ENCODE measurements at regions not wholly inside any gene's neighbourhood (a gene's known extent, or its start where the extent isn't known, plus 50 kb on each side); places are given as distances from the start of the nearest gene placed in this dataset.

DNA sequence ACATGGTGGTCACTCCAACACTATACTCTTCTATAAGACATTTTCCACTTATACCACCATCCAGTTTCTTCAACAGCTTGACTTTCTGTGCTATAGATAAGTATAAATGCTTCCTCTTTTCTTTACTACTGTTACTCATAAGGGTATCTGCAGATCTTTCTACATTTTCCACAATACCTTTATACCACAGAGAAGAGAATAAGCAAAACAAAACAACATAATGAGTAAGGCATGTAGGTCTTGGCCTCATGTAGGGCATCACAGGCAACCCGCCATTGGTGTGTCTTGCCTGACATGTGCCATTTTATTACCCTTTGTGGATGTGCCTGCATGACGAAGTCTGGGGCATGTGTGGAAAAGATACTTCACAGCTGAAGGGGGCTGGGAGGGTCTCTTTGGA, 265.3 kb upstream of the STARD13 start:
- H3K4me1 ChIP-seq (ENCODE audit: control insufficient read depth in 1 of 2, extremely low read depth in 1 of 2, insufficient read depth in 2 of 2, low read length in 2 of 2): no peaks in the 10 kb centered on the region
- H3K27me3 ChIP-seq (replicated peaks in 1 of 2; ENCODE audit: control insufficient read depth in 2 of 2, extremely low read depth in 1 of 2, insufficient read depth in 2 of 2, low read length in 1 of 2): no peaks in the 10 kb centered on the region
- H3K36me3 Mint-ChIP-seq: peaks cover 3% of the 10 kb centered on the region
- no peaks in the 10 kb centered on the region for H3K36me3 ChIP-seq (ENCODE audit: control insufficient read depth in 2 of 2, extremely low read depth in 1 of 2, insufficient read depth in 1 of 2, low read length in 1 of 2)
- H3K4me3 Mint-ChIP-seq: no peak overlapping the region
- ChIA-PET POLR2A (no interaction called here), CTCF (interaction anchor here in 1 of 2 donors (0.6 kb wide), 2 partner anchors 11 to 912 kb away, joined by 3 to 7 read pairs; no protein-coding TSS in a partner anchor)
- H3K4me1 Mint-ChIP-seq: peaks cover 0 to 3% (median 0%) of the 10 kb centered on the region in 3 donors
- H3K27ac ChIP-seq (ENCODE audit: low read length): no peak overlapping the region
- no peak for DNase-seq
- WGBS (ENCODE audit: insufficient coverage): 86% methylated on average over 2 of the region's 2 CpGs
- H3K4me3 ChIP-seq (ENCODE audit: control insufficient read depth in 1 of 2, extremely low read depth in 1 of 2, low read length in 1 of 2): no peak overlapping the region
- H3K27ac Mint-ChIP-seq: no peak overlapping the region
- no peaks in the 10 kb centered on the region for H3K9me3 Mint-ChIP-seq
- ATAC-seq (replicated peaks in 1 of 4): no peak
- H3K9me3 ChIP-seq: no peaks in the 10 kb centered on the region
- no peaks in the 10 kb centered on the region for H3K27me3 Mint-ChIP-seq

GRCh38 chr13:33554919-33555791, 262.8 kb upstream of the RFC3 start:
- no peak overlapping the region for H3K27ac ChIP-seq (ENCODE audit: low read length)
- no peaks in the 10 kb centered on the region for H3K27me3 ChIP-seq (replicated peaks in 1 of 2; ENCODE audit: control insufficient read depth in 2 of 2, extremely low read depth in 1 of 2, insufficient read depth in 2 of 2, low read length in 1 of 2)
- ChIA-PET POLR2A (no interaction called here), CTCF (interaction anchor here in 1 of 2 donors (1.0 kb wide), 1 partner anchor 11 kb away, joined by 5 read pairs; no protein-coding TSS in a partner anchor)
- H3K27ac Mint-ChIP-seq: no peak overlapping the region
- ATAC-seq (replicated peaks in 1 of 4): no peak
- peaks cover 3% of the 10 kb centered on the region for H3K36me3 Mint-ChIP-seq
- no peaks in the 10 kb centered on the region for H3K9me3 ChIP-seq
- no peaks in the 10 kb centered on the region for H3K4me1 Mint-ChIP-seq
- no CpG with 5 or more reads among the region's 3 CpGs for WGBS (ENCODE audit: insufficient coverage)
- H3K9me3 Mint-ChIP-seq: no peaks in the 10 kb centered on the region
- H3K36me3 ChIP-seq (ENCODE audit: control insufficient read depth in 2 of 2, extremely low read depth in 1 of 2, insufficient read depth in 1 of 2, low read length in 1 of 2): no peaks in the 10 kb centered on the region
- no peak overlapping the region for H3K4me3 Mint-ChIP-seq
- H3K4me1 ChIP-seq (ENCODE audit: control insufficient read depth in 1 of 2, extremely low read depth in 1 of 2, insufficient read depth in 2 of 2, low read length in 2 of 2): no peaks in the 10 kb centered on the region
- no peak for DNase-seq
- peaks cover 5 to 10% of the 10 kb centered on the region in 2 donors for H3K27me3 Mint-ChIP-seq
- H3K4me3 ChIP-seq (ENCODE audit: control insufficient read depth in 1 of 2, extremely low read depth in 1 of 2, low read length in 1 of 2): no peak overlapping the region

DNA sequence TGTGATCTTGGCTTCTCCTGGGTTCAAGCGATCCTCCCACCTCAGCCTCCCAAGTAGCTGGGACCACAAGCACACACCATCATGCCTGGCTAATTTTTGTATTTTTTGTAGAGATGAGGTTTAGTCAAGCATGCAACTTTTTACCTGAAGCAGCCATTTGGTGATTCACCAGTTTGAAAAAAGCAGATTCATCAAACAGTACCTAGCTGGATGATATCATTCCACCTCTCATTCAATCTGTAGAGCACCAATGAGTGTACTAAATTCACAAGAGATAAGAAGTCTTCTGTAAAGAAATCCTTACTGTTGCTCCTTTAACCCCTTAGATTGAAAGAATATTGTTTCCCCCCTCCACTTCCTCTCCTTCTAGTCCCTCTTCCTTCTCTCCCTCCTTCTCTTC, 261.1 kb upstream of the RFC3 start:
- H3K36me3 ChIP-seq (ENCODE audit: control insufficient read depth in 2 of 2, extremely low read depth in 1 of 2, insufficient read depth in 1 of 2, low read length in 1 of 2): no peaks in the 10 kb centered on the region
- H3K4me1 Mint-ChIP-seq: no peaks in the 10 kb centered on the region
- no peaks in the 10 kb centered on the region for H3K4me1 ChIP-seq (ENCODE audit: control insufficient read depth in 1 of 2, extremely low read depth in 1 of 2, insufficient read depth in 2 of 2, low read length in 2 of 2)
- no peak overlapping the region for H3K4me3 Mint-ChIP-seq
- WGBS (ENCODE audit: insufficient coverage): no CpG with 5 or more reads among the region's 1 CpG
- H3K27me3 ChIP-seq (replicated peaks in 1 of 2; ENCODE audit: control insufficient read depth in 2 of 2, extremely low read depth in 1 of 2, insufficient read depth in 2 of 2, low read length in 1 of 2): no peaks in the 10 kb centered on the region
- no peaks in the 10 kb centered on the region for H3K9me3 ChIP-seq
- no peak for ATAC-seq (replicated peaks in 1 of 4)
- no peak overlapping the region for H3K27ac ChIP-seq (ENCODE audit: low read length)
- no peak overlapping the region for H3K4me3 ChIP-seq (ENCODE audit: control insufficient read depth in 1 of 2, extremely low read depth in 1 of 2, low read length in 1 of 2)
- DNase-seq: no peak
- no peaks in the 10 kb centered on the region for H3K36me3 Mint-ChIP-seq
- no peaks in the 10 kb centered on the region for H3K9me3 Mint-ChIP-seq
- POLR2A ChIA-PET: no interaction called here
- CTCF ChIA-PET: interaction anchor here in 1 of 2 donors (1.0 kb wide), 1 partner anchor 14 kb away, joined by 4 read pairs; no protein-coding TSS in a partner anchor
- H3K27ac Mint-ChIP-seq: no peak overlapping the region
- peaks cover 5 to 10% of the 10 kb centered on the region in 2 donors for H3K27me3 Mint-ChIP-seq

GRCh38 chr13:33560726-33561125, 257.2 kb upstream of the RFC3 start:
- no peaks in the 10 kb centered on the region for H3K27me3 ChIP-seq (replicated peaks in 1 of 2; ENCODE audit: control insufficient read depth in 2 of 2, extremely low read depth in 1 of 2, insufficient read depth in 2 of 2, low read length in 1 of 2)
- no peak overlapping the region for H3K4me3 ChIP-seq (ENCODE audit: control insufficient read depth in 1 of 2, extremely low read depth in 1 of 2, low read length in 1 of 2)
- CTCF ChIA-PET: no interaction called here
- H3K9me3 ChIP-seq: no peaks in the 10 kb centered on the region
- Mint-ChIP-seq H3K4me3 (no peak overlapping the region), H3K9me3 (no peaks in the 10 kb centered on the region), H3K36me3 (no peaks in the 10 kb centered on the region), H3K27me3 (peaks cover 5 to 10% of the 10 kb centered on the region in 2 donors), H3K27ac (no peak overlapping the region), H3K4me1 (no peaks in the 10 kb centered on the region)
- H3K36me3 ChIP-seq (ENCODE audit: control insufficient read depth in 2 of 2, extremely low read depth in 1 of 2, insufficient read depth in 1 of 2, low read length in 1 of 2): no peaks in the 10 kb centered on the region
- POLR2A ChIA-PET: no interaction called here
- H3K27ac ChIP-seq (ENCODE audit: low read length): no peak overlapping the region
- H3K4me1 ChIP-seq (ENCODE audit: control insufficient read depth in 1 of 2, extremely low read depth in 1 of 2, insufficient read depth in 2 of 2, low read length in 2 of 2): no peaks in the 10 kb centered on the region
- DNase-seq (no peak), ATAC-seq (replicated peaks in 1 of 4) (no peak)

DNA sequence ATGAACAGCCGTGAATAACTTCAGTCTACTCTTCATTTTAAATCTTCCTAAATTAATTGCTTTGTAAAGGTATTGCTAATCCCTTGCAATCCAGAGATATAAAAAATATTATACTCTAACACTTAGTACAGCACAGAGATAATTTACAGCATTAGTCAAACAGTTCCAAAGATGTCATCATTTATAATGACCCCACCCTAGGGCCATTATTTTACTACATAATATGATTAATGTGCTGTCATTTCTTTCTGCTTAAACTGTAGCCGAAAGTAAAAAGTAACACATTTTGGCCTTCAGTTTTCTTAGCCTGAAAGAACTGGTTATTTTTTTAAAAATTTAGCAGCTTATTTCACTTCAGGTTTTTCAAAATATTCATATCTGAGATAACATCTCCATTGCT, 256.3 kb upstream of the RFC3 start:
- no peak overlapping the region for H3K4me3 Mint-ChIP-seq
- DNase-seq: no peak
- no peaks in the 10 kb centered on the region for H3K9me3 ChIP-seq
- no peak overlapping the region for H3K27ac ChIP-seq (ENCODE audit: low read length)
- H3K27me3 Mint-ChIP-seq: peaks cover 4 to 10% of the 10 kb centered on the region in 2 donors
- no peaks in the 10 kb centered on the region for H3K36me3 Mint-ChIP-seq
- no peaks in the 10 kb centered on the region for H3K36me3 ChIP-seq (ENCODE audit: control insufficient read depth in 2 of 2, extremely low read depth in 1 of 2, insufficient read depth in 1 of 2, low read length in 1 of 2)
- no peak overlapping the region for H3K27ac Mint-ChIP-seq
- ATAC-seq (replicated peaks in 1 of 4): no peak
- H3K4me1 Mint-ChIP-seq: no peaks in the 10 kb centered on the region
- ChIA-PET POLR2A (no interaction called here), CTCF (interaction anchor here in 1 of 2 donors (0.6 kb wide), 1 partner anchor 118 kb away, joined by 3 read pairs; no protein-coding TSS in a partner anchor)
- H3K9me3 Mint-ChIP-seq: no peaks in the 10 kb centered on the region
- H3K4me1 ChIP-seq (ENCODE audit: control insufficient read depth in 1 of 2, extremely low read depth in 1 of 2, insufficient read depth in 2 of 2, low read length in 2 of 2): no peaks in the 10 kb centered on the region
- WGBS (ENCODE audit: insufficient coverage): no CpG with 5 or more reads among the region's 2 CpGs
- H3K27me3 ChIP-seq (replicated peaks in 1 of 2; ENCODE audit: control insufficient read depth in 2 of 2, extremely low read depth in 1 of 2, insufficient read depth in 2 of 2, low read length in 1 of 2): no peaks in the 10 kb centered on the region
- no peak overlapping the region for H3K4me3 ChIP-seq (ENCODE audit: control insufficient read depth in 1 of 2, extremely low read depth in 1 of 2, low read length in 1 of 2)

GRCh38 chr13:33571618-33572017, 246.3 kb upstream of the RFC3 start:
- POLR2A ChIA-PET: no interaction called here
- no peak overlapping the region for H3K27ac ChIP-seq (ENCODE audit: low read length)
- Mint-ChIP-seq H3K4me1 (no peaks in the 10 kb centered on the region), H3K9me3 (peaks cover 0 to 5% (median 0%) of the 10 kb centered on the region in 3 donors), H3K4me3 (no peak overlapping the region), H3K27ac (no peak overlapping the region), H3K36me3 (no peaks in the 10 kb centered on the region), H3K27me3 (no peaks in the 10 kb centered on the region)
- ATAC-seq (replicated peaks in 1 of 4): no peak
- H3K9me3 ChIP-seq: no peaks in the 10 kb centered on the region
- H3K4me1 ChIP-seq (ENCODE audit: control insufficient read depth in 1 of 2, extremely low read depth in 1 of 2, insufficient read depth in 2 of 2, low read length in 2 of 2): no peaks in the 10 kb centered on the region
- no peaks in the 10 kb centered on the region for H3K27me3 ChIP-seq (replicated peaks in 1 of 2; ENCODE audit: control insufficient read depth in 2 of 2, extremely low read depth in 1 of 2, insufficient read depth in 2 of 2, low read length in 1 of 2)
- WGBS (ENCODE audit: insufficient coverage): 83% methylated on average over 1 of the region's 1 CpG
- H3K36me3 ChIP-seq (ENCODE audit: control insufficient read depth in 2 of 2, extremely low read depth in 1 of 2, insufficient read depth in 1 of 2, low read length in 1 of 2): no peaks in the 10 kb centered on the region
- DNase-seq: no peak
- CTCF ChIA-PET: interaction anchor here in 1 of 2 donors (0.6 kb wide), 1 partner anchor 32 kb away, joined by 3 read pairs; no protein-coding TSS in a partner anchor
- H3K4me3 ChIP-seq (ENCODE audit: control insufficient read depth in 1 of 2, extremely low read depth in 1 of 2, low read length in 1 of 2): no peak overlapping the region

Data from T-cell (primary cell).